Epithelial cell of esophagus (primary cell): ENCODE measurements at regions not wholly inside any gene's neighbourhood (a gene's known extent, or its start where the extent isn't known, plus 50 kb on each side); places are given as distances from the start of the nearest gene placed in this dataset.

Experiments used
- DNase-seq: peaks from one replicate; pipeline ENCODE4 v3.0.0; 2010; ENCODE audit warnings: low read depth
- H3K4me3 ChIP-seq: 2 replicates; pipeline ENCODE4 v1.5.1; 2011; ENCODE audit warnings: mild to moderate bottlenecking, low read length, control low read depth
- TF ChIP-seq, protein P1 (sequence below): IDR thresholded peaks from 2 replicates; pipeline ENCODE4 v1.5.1; 2011; ENCODE audit warnings: low read depth, mild to moderate bottlenecking, low read length, control low read depth, inconsistent platforms; ENCODE audit not compliant: insufficient read depth; ENCODE audit errors: missing control alignments

GRCh38 chr18:64852281-64852680, 703.4 kb upstream of the LINC00305 start:
- TF ChIP-seq, protein P1, sequence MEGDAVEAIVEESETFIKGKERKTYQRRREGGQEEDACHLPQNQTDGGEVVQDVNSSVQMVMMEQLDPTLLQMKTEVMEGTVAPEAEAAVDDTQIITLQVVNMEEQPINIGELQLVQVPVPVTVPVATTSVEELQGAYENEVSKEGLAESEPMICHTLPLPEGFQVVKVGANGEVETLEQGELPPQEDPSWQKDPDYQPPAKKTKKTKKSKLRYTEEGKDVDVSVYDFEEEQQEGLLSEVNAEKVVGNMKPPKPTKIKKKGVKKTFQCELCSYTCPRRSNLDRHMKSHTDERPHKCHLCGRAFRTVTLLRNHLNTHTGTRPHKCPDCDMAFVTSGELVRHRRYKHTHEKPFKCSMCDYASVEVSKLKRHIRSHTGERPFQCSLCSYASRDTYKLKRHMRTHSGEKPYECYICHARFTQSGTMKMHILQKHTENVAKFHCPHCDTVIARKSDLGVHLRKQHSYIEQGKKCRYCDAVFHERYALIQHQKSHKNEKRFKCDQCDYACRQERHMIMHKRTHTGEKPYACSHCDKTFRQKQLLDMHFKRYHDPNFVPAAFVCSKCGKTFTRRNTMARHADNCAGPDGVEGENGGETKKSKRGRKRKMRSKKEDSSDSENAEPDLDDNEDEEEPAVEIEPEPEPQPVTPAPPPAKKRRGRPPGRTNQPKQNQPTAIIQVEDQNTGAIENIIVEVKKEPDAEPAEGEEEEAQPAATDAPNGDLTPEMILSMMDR, result no peak
- DNase-seq, result no peak
- H3K4me3 ChIP-seq, result no peak overlapping the region

GRCh38 chr18:64851726-64852125, 702.8 kb upstream of the LINC00305 start:
- TF ChIP-seq, protein P1, result no peak
- no peak for DNase-seq
- H3K4me3 ChIP-seq, result no peak overlapping the region

- no peak for DNase-seq
- TF ChIP-seq, protein P1, result no peak
- no peak overlapping the region for H3K4me3 ChIP-seq
Observed at GRCh38 chr18:64850791-64851190, 701.9 kb upstream of the LINC00305 start.

- TF ChIP-seq, protein P1, result no peak
- no peak overlapping the region for H3K4me3 ChIP-seq
- DNase-seq, result no peak
Observed at GRCh38 chr18:64840911-64841701, 692.2 kb upstream of the LINC00305 start.

GRCh38 chr18:64810354-64810753, 661.5 kb upstream of the LINC00305 start:
- DNase-seq, result no peak
- TF ChIP-seq, protein P1, result no peak
- H3K4me3 ChIP-seq, result no peak overlapping the region

- no peak overlapping the region for H3K4me3 ChIP-seq
- DNase-seq, result no peak
- TF ChIP-seq, protein P1, result no peak
Observed at GRCh38 chr18:64809801-64810200, 660.9 kb upstream of the LINC00305 start.

DNA sequence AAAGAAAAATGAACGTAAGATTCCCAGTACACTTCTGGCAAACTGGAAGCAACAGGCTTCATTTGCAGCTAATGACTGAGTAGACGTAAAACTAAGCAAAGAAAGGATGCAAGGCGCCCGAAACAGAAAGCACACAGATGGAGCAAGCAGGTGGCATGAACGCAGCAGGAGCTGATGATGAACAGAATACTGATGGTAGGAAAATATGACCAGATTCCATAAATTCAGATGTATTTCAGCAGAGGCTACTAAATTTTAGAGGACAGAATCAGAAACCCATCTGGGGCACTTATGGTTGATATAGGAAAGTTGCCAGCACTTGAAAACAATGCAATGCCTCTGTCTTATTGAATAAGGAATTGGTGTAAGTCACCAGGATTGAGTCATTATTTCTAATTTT, 658.7 kb upstream of the LINC00305 start:
- DNase-seq, result no peak
- TF ChIP-seq, protein P1, result no peak
- H3K4me3 ChIP-seq, result no peak overlapping the region
